ENCODE measurements at regions not wholly inside any gene's neighbourhood (a gene's known extent, or its start where the extent isn't known, plus 50 kb on each side); places are given as distances from the start of the nearest gene placed in this dataset.

GRCh38 chr4:135267148-135267865 lies 1065.7 kb upstream of the PABPC4L start:
- no peaks in the 10 kb centered on the region for H3K4me1 ChIP-seq (ENCODE audit: low read depth, poor library complexity, severe bottlenecking)
- no peak overlapping the region for H2AFZ ChIP-seq (ENCODE audit: low read depth)
- H4K20me1 ChIP-seq (ENCODE audit: insufficient read depth), result no peaks in the 10 kb centered on the region
- H3K36me3 ChIP-seq (ENCODE audit: insufficient read depth), result no peaks in the 10 kb centered on the region
- no peaks in the 10 kb centered on the region for H3K27me3 ChIP-seq (ENCODE audit: insufficient read depth, low read depth)
- TF ChIP-seq CTCF (conservative IDR thresholded peaks at IDR 0.05; ENCODE audit: low read depth, low read length), result no peak
- no peak overlapping the region for H3K4me2 ChIP-seq
- H3K27ac ChIP-seq, result no peak overlapping the region
- no peak overlapping the region for H3K4me3 ChIP-seq (IDR thresholded peaks at IDR 0.05; ENCODE audit: insufficient read depth, low read depth, low read length)
- no peak overlapping the region for H3K9ac ChIP-seq
- no peaks in the 10 kb centered on the region for H3K79me2 ChIP-seq (ENCODE audit: insufficient read depth, low read depth)

- Histone ChIP-seq H3K4me3 (IDR thresholded peaks at IDR 0.05; ENCODE audit: insufficient read depth, low read depth, low read length) (no peak overlapping the region), H3K27ac (no peak overlapping the region), H2AFZ (ENCODE audit: low read depth) (no peak overlapping the region), H3K4me2 (no peak overlapping the region), H4K20me1 (ENCODE audit: insufficient read depth) (no peaks in the 10 kb centered on the region), H3K36me3 (ENCODE audit: insufficient read depth) (no peaks in the 10 kb centered on the region), H3K27me3 (ENCODE audit: insufficient read depth, low read depth) (no peaks in the 10 kb centered on the region), H3K79me2 (ENCODE audit: insufficient read depth, low read depth) (no peaks in the 10 kb centered on the region), H3K4me1 (ENCODE audit: low read depth, poor library complexity, severe bottlenecking) (no peaks in the 10 kb centered on the region), H3K9ac (no peak overlapping the region)
- TF ChIP-seq CTCF (conservative IDR thresholded peaks at IDR 0.05; ENCODE audit: low read depth, low read length), result no peak
Observed at GRCh38 chr4:135256111-135256510, 1054.5 kb upstream of the PABPC4L start.

- Histone ChIP-seq H3K79me2 (ENCODE audit: insufficient read depth, low read depth) (no peaks in the 10 kb centered on the region), H3K4me2 (no peak overlapping the region), H3K4me1 (ENCODE audit: low read depth, poor library complexity, severe bottlenecking) (no peaks in the 10 kb centered on the region), H3K36me3 (ENCODE audit: insufficient read depth) (no peaks in the 10 kb centered on the region), H2AFZ (ENCODE audit: low read depth) (no peak overlapping the region), H3K27me3 (ENCODE audit: insufficient read depth, low read depth) (no peaks in the 10 kb centered on the region), H3K9ac (no peak overlapping the region), H3K4me3 (IDR thresholded peaks at IDR 0.05; ENCODE audit: insufficient read depth, low read depth, low read length) (no peak overlapping the region), H3K27ac (no peak overlapping the region), H4K20me1 (ENCODE audit: insufficient read depth) (no peaks in the 10 kb centered on the region)
- TF ChIP-seq CTCF (conservative IDR thresholded peaks at IDR 0.05; ENCODE audit: low read depth, low read length), result no peak
Observed at GRCh38 chr4:135250040-135250439, 1048.5 kb upstream of the PABPC4L start.

- Histone ChIP-seq H3K4me2 (no peak overlapping the region), H3K27me3 (ENCODE audit: insufficient read depth, low read depth) (no peaks in the 10 kb centered on the region), H2AFZ (ENCODE audit: low read depth) (no peak overlapping the region), H3K79me2 (ENCODE audit: insufficient read depth, low read depth) (no peaks in the 10 kb centered on the region), H3K4me3 (IDR thresholded peaks at IDR 0.05; ENCODE audit: insufficient read depth, low read depth, low read length) (no peak overlapping the region), H3K9ac (no peak overlapping the region), H4K20me1 (ENCODE audit: insufficient read depth) (no peaks in the 10 kb centered on the region), H3K4me1 (ENCODE audit: low read depth, poor library complexity, severe bottlenecking) (no peaks in the 10 kb centered on the region), H3K27ac (no peak overlapping the region), H3K36me3 (ENCODE audit: insufficient read depth) (no peaks in the 10 kb centered on the region)
- TF ChIP-seq CTCF (conservative IDR thresholded peaks at IDR 0.05; ENCODE audit: low read depth, low read length), result no peak
Observed at GRCh38 chr4:135249024-135249423, 1047.4 kb upstream of the PABPC4L start.
